Activated CD4-positive, CD25-positive, alpha-beta regulatory T cell treated with anti-CD3 and anti-CD28 coated beads, Interleukin-2, amount 50 U/mL, for 24 hours (primary cell): ENCODE measurements at regions not wholly inside any gene's neighbourhood (a gene's known extent, or its start where the extent isn't known, plus 50 kb on each side); places are given as distances from the start of the nearest gene placed in this dataset.

Source experiments
- ATAC-seq, 2 donors: fragments of 150-1000 bp; cut with Tn5 transposase; one replicate each; pipeline ENCODE4 v1.10.0; 2021; ENCODE audit warnings: mild to moderate bottlenecking in 1 of 2, moderate library complexity in 1 of 2

- ATAC-seq: no peak
Observed at GRCh38 chr11:82365351-82365750, 368.3 kb downstream of the FAM181B start.

DNA sequence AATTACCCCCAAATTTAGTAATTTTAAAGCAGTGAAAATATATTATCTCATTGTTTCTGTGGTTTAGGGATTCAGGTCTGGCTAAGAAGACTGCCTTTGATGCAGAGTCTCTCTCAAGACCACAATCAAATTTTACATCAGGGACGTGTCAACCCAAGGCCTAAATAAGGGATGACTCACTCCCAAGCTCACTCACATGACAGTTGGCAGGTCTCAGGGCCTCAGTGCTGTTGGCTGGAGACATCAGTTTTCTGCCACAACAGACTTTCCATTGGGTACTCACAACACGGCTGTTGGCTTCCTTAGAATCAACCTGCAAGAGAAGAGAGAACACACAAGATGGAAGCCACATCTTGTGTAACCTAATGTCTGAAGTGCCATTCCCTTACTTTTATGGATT lies 377.3 kb downstream of the FAM181B start:
- ATAC-seq: no peak

DNA sequence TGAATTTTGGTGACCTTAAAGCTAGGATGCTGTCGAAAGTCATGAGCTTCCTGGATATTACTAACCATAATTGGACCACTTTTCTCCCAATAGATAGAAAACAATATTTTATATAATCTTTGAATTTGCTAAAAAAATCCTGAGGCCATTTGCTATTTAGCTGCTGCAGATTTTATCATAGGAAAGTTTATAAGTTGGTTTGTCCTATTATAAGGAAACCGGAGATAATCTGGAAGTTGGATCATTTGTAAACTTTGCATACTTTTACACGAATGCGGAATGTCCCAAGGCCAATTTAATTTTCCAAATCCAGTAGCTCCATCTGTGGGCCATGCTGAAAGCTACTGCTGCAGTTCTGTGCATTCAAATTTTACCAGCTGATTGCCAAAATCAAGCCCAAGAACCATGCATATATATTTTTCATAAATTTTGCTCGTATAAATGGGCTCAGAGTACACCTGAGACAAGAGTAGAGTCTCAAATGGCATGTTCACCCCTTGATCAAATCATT lies 378.3 kb downstream of the FAM181B start:
- no peak for ATAC-seq

- no peak for ATAC-seq
Observed at GRCh38 chr11:82326853-82327252, 406.8 kb downstream of the FAM181B start.

GRCh38 chr11:82321206-82321605 lies 412.5 kb downstream of the FAM181B start:
- no peak for ATAC-seq

DNA sequence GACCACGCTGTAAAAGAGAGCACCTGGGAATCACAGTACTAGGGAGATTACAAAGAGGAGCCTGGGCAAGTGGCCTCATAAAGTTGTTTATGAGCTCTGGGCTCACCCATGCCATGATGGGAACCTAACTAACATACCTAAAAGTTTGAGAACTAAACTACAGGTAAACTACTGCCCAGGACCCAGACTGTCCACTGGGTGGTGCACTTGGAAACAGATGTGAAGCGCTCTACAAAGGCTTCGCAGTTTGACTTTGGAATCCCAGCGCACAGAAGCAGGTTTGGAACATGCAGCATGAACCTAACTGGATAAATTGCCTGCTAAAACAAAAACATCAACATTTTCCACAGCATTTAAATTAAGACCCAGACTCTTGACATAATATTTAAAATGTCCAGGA lies 418.6 kb downstream of the FAM181B start:
- ATAC-seq: no peak

DNA sequence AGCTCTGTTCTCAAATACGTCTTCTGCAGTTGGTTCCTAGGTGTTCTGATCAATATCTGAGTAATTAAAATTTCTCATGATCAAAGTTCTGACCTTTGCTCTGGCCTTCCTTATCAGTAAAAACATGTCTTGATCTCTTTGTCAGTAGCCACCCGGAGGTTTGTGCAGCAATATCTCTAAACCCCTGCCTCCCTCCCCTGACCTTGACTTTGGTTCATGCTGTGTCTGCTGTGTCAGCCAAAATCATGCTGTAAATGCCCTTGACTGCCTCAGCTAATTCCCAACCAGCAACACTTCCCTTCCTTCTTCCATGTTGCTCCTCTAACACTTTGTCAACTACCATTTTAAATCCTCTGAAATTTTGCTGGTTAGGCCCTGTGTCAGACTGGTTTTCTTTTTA lies 424.7 kb downstream of the FAM181B start:
- ATAC-seq: no peak

DNA sequence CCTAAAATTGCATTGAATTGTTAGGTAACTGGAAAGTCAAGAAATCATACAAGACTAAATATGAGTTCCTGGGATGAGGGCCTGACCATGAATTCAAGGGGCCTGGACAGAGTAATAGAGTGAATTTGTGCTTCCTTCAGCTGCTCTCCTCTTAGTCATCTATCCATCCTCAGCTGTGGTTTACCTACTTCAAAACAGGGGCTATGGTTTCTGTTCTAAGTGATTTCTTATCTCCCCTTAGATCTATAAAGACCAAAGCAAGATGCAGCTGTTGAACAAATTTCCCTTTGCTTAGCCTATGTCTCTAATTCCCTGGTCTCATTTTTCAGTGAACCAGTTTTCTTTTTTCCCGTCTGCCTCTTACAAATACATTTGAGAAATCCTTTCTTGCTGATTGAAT lies 428.5 kb downstream of the FAM181B start:
- no peak for ATAC-seq

GRCh38 chr11:82303671-82304070 lies 430.0 kb downstream of the FAM181B start:
- ATAC-seq: no peak

GRCh38 chr11:82288471-82288870 lies 445.2 kb downstream of the FAM181B start:
- no peak for ATAC-seq

GRCh38 chr11:82270870-82271269 lies 462.8 kb downstream of the FAM181B start:
- no peak for ATAC-seq

GRCh38 chr11:82268627-82269026 lies 465.0 kb downstream of the FAM181B start:
- ATAC-seq: no peak

GRCh38 chr11:82267186-82267585 lies 466.5 kb downstream of the FAM181B start:
- no peak for ATAC-seq

DNA sequence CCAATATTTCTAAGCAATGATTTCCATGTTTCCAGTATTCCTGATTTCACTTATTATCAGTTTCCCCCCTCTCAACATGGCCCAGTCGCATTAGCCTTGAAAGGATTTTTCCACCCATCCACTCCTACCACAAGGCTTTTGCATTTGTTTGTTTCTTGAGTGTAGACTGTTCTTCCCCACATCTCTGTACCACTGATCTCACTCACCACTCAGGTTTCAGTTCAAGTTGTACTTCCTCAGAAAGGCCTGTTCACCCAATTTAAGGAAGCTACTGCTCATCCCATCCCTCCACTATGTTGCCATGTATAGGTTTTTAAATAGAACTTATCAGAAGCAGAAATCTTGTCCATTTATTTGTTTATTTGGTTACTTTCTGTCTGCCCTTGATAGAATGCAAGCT lies 472.3 kb downstream of the FAM181B start:
- ATAC-seq: no peak

DNA sequence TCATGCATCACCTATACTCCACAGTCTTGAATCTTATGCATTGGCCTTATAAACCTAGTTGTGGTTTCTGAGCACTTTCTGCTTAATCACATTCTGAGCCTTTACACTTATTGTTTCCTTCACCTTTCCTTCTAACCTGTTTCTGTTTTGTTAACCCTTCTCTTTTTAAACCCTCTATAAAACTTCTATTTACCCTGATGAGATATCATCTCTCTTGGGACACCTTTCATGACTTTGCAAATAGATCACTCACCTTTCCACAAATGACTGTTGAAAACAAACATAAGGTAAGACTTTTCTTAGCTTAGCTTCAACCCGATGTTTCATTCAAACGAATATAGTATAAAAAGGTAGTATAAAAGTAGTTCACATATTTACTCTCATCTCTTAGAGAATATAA lies 483.6 kb downstream of the FAM181B start:
- ATAC-seq: no peak

- no peak for ATAC-seq
Observed at GRCh38 chr11:82246926-82247325, 486.7 kb downstream of the FAM181B start.

GRCh38 chr11:82239498-82239897 lies 494.2 kb downstream of the FAM181B start:
- ATAC-seq: no peak

- no peak for ATAC-seq
Observed at GRCh38 chr11:82234256-82234655, 499.4 kb downstream of the FAM181B start.

- no peak for ATAC-seq
Observed at GRCh38 chr11:82233201-82233600, 500.5 kb downstream of the FAM181B start.

DNA sequence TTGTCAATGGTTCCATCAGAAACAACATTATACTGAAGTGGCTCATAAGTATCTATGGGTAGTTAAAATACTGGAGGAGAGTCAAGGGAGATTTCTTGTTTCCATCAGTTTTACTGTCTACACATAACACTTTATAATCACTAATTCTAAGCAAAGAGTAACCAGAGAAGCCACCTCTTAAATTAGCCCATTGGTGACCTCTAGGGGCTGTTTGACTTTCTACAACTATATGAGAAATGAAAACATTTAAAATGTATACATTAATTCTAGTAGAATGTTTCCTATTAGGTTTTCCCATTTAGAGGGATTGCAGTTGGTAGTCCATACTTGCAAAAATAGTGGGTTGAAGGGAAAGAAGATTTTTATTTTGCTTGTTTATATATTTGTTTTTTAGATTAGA lies 504.3 kb downstream of the FAM181B start:
- no peak for ATAC-seq

GRCh38 chr11:82225930-82226329 lies 507.7 kb downstream of the FAM181B start:
- no peak for ATAC-seq

GRCh38 chr11:82225502-82225901 lies 508.2 kb downstream of the FAM181B start:
- ATAC-seq: no peak

DNA sequence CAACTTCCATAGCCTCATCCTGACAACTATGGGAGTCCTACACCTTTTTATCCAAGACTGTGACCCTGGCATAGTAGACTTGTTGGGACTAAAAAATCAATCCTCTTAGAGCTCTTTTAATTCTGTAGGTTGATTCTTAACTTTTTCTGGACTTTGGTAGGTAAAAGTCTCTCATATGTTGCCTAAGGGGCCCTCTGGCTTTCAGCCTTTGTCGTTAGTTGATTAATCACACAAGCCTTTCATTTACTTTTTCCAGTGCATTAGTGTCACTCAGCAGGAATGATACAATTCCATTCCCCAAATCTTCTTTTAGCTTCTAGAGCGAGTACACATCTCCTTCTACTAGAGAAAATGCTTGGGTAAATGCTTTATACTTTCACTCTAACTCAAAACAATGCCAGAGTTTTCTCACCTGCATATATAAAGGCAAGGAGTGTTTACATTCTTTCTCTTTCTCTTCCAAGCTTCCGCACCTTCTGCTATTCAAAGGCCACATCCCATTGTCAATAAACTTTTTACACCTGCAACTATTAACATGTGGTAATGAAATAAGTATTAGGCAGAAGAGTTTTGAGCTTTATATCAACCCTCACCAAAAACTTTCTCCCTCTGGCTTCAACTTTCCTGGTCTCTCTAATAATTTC lies 516.6 kb downstream of the FAM181B start:
- ATAC-seq: no peak

GRCh38 chr11:82210011-82210410 lies 523.7 kb downstream of the FAM181B start:
- no peak for ATAC-seq

DNA sequence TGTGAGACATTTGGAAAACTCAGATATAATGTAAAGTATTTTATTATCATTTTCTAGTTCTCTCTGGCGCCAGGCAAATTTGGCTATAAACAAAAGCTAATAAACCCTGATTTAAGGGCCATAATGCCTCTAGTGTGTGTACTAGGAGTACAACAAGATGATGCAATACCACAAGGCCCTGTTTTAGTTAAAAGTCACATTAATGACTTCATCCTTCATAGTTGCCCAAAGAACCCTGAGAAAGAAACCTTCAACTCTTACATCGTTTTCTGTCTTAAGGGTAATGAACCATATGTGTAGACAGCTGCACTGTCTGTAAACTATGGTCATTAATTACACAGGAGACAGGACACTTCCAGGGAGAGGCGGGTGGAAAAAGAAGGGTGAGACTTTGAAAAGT lies 538.4 kb downstream of the FAM181B start:
- ATAC-seq: no peak
